ENCODE measurements at regions not wholly inside any gene's neighbourhood (a gene's known extent, or its start where the extent isn't known, plus 50 kb on each side); places are given as distances from the start of the nearest gene placed in this dataset.

DNA sequence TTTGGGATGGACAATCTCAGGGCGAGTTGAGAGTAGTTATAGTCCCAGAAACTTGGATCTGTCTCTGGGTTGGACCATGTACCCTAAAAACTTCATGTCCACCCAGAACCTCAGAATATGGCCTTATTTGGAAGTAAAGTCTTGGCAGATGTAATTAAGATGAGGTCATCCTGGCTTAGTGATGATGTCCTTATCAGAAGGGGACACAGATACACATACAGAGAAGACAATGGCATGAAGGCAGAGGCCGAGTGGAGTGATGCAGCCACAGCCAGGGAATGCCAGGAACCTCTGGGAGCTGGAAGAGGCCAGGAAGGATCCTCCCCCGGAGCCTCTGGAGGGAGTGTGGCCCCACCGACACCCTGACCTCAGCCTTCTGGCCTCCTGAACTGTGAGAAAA is 61.2 kb upstream of the STX18 start:
- no peaks in the 10 kb centered on the region for H3K9me2 ChIP-seq (ENCODE audit: insufficient read depth)
- H3K79me2 ChIP-seq (ENCODE audit: low read depth), result no peaks in the 10 kb centered on the region
- H3K36me3 ChIP-seq (ENCODE audit: low read depth), result no peaks in the 10 kb centered on the region
- no peak overlapping the region for H3K27ac ChIP-seq
- intact Hi-C loops (cut with micrococcal nuclease; ENCODE audit: unreplicated experiment), result no loop called here
- H3K4me3 ChIP-seq, result no peak overlapping the region
- H4K20me1 ChIP-seq (ENCODE audit: insufficient read depth), result no peaks in the 10 kb centered on the region
- no peak overlapping the region for H2AFZ ChIP-seq
- no peaks in the 10 kb centered on the region for H3K27me3 ChIP-seq (ENCODE audit: insufficient read depth, low read depth)
- ChIA-PET CTCF (no interaction called here), POLR2A (ENCODE audit: unreplicated experiment) (no interaction called here)
- no peaks in the 10 kb centered on the region for H3K9me3 ChIP-seq (ENCODE audit: insufficient read depth, low read depth)
- TF ChIP-seq, protein P1, sequence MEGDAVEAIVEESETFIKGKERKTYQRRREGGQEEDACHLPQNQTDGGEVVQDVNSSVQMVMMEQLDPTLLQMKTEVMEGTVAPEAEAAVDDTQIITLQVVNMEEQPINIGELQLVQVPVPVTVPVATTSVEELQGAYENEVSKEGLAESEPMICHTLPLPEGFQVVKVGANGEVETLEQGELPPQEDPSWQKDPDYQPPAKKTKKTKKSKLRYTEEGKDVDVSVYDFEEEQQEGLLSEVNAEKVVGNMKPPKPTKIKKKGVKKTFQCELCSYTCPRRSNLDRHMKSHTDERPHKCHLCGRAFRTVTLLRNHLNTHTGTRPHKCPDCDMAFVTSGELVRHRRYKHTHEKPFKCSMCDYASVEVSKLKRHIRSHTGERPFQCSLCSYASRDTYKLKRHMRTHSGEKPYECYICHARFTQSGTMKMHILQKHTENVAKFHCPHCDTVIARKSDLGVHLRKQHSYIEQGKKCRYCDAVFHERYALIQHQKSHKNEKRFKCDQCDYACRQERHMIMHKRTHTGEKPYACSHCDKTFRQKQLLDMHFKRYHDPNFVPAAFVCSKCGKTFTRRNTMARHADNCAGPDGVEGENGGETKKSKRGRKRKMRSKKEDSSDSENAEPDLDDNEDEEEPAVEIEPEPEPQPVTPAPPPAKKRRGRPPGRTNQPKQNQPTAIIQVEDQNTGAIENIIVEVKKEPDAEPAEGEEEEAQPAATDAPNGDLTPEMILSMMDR (conservative IDR thresholded peaks at IDR 0.05), result no peak
- no peak for TF ChIP-seq EZH2 (IDR thresholded peaks at IDR 0.05; ENCODE audit: low read depth)
- no peak overlapping the region for H3K4me2 ChIP-seq
- no peaks in the 10 kb centered on the region for H3K4me1 ChIP-seq (replicated peaks; ENCODE audit: insufficient read depth)
- H3F3A ChIP-seq (ENCODE audit: insufficient read depth, low read depth), result no peaks in the 10 kb centered on the region
- BruUV-seq (replicated peaks), result no TSS peak
- DNase-seq, result no peak

GRCh38 chr4:4602468-4602867 is 60.6 kb upstream of the STX18 start:
- DNase-seq, result no peak
- CTCF ChIA-PET, result no interaction called here
- H3K4me2 ChIP-seq, result no peak overlapping the region
- TF ChIP-seq, protein P1 (conservative IDR thresholded peaks at IDR 0.05), result no peak
- TF ChIP-seq EZH2 (IDR thresholded peaks at IDR 0.05; ENCODE audit: low read depth), result no peak
- intact Hi-C loops (cut with micrococcal nuclease; ENCODE audit: unreplicated experiment), result no loop called here
- H3K9me3 ChIP-seq (ENCODE audit: insufficient read depth, low read depth), result no peaks in the 10 kb centered on the region
- POLR2A ChIA-PET (ENCODE audit: unreplicated experiment), result no interaction called here
- no peaks in the 10 kb centered on the region for H3F3A ChIP-seq (ENCODE audit: insufficient read depth, low read depth)
- no peaks in the 10 kb centered on the region for H3K27me3 ChIP-seq (ENCODE audit: insufficient read depth, low read depth)
- no TSS peak for BruUV-seq (replicated peaks)
- H3K36me3 ChIP-seq (ENCODE audit: low read depth), result no peaks in the 10 kb centered on the region
- no peak overlapping the region for H3K27ac ChIP-seq
- H3K4me1 ChIP-seq (replicated peaks; ENCODE audit: insufficient read depth), result no peaks in the 10 kb centered on the region
- no peaks in the 10 kb centered on the region for H3K79me2 ChIP-seq (ENCODE audit: low read depth)
- no peaks in the 10 kb centered on the region for H3K9me2 ChIP-seq (ENCODE audit: insufficient read depth)
- H3K4me3 ChIP-seq, result no peak overlapping the region
- no peaks in the 10 kb centered on the region for H4K20me1 ChIP-seq (ENCODE audit: insufficient read depth)
- no peak overlapping the region for H2AFZ ChIP-seq

DNA sequence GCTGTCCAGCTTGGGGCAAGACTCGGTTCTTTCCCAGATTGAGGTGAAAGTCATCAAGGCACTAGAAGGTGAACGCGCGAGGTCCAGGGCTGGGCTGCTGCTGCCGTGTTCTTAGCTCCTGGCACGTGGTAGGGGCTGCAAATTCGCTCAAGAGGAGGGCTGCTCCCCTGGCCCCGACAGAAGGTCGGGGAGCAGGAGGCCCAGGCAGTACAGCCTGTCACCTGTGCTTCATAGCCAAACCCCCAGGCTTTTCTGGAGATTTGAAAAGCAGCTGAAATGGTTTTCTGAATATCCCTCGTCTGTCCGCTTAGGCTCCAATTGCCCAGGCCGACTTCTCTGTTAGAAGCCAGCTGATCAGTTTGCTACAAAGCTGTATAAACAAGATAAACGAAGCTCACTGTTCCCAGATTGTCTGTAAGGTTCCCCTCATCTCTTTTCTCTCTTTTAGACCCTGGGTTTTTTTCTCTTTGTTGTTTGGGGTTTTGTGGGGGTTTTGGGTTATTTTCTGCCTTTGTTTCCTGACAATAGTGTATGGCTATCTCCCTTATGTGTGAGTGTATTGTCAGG is 60.0 kb upstream of the STX18 start:
- TF ChIP-seq, protein P1 (conservative IDR thresholded peaks at IDR 0.05), result no peak
- TF ChIP-seq EZH2 (IDR thresholded peaks at IDR 0.05; ENCODE audit: low read depth), result no peak
- no peaks in the 10 kb centered on the region for H4K20me1 ChIP-seq (ENCODE audit: insufficient read depth)
- no peaks in the 10 kb centered on the region for H3K9me3 ChIP-seq (ENCODE audit: insufficient read depth, low read depth)
- CTCF ChIA-PET, result no interaction called here
- H3K9me2 ChIP-seq (ENCODE audit: insufficient read depth), result no peaks in the 10 kb centered on the region
- no peaks in the 10 kb centered on the region for H3K79me2 ChIP-seq (ENCODE audit: low read depth)
- no peak overlapping the region for H3K4me3 ChIP-seq
- no peaks in the 10 kb centered on the region for H3F3A ChIP-seq (ENCODE audit: insufficient read depth, low read depth)
- no peak overlapping the region for H3K4me2 ChIP-seq
- no TSS peak for BruUV-seq (replicated peaks)
- H3K27me3 ChIP-seq (ENCODE audit: insufficient read depth, low read depth), result no peaks in the 10 kb centered on the region
- POLR2A ChIA-PET (ENCODE audit: unreplicated experiment), result interaction anchor here (0.6 kb wide), 1 partner anchor 67 kb away, joined by 9 read pairs; no protein-coding TSS in a partner anchor
- H3K36me3 ChIP-seq (ENCODE audit: low read depth), result no peaks in the 10 kb centered on the region
- DNase-seq, result no peak
- H2AFZ ChIP-seq, result no peak overlapping the region
- no peak overlapping the region for H3K27ac ChIP-seq
- H3K4me1 ChIP-seq (replicated peaks; ENCODE audit: insufficient read depth), result no peaks in the 10 kb centered on the region
- intact Hi-C loops (cut with micrococcal nuclease; ENCODE audit: unreplicated experiment), result no loop called here

Data from PC-9 (cell line).